Brain microvascular endothelial cell (primary cell): ENCODE measurements at regions not wholly inside any gene's neighbourhood (a gene's known extent, or its start where the extent isn't known, plus 50 kb on each side); places are given as distances from the start of the nearest gene placed in this dataset.

Experiments
- DNase-seq: peaks from one replicate; pipeline ENCODE4 v3.0.0-alpha.2; 2020
- H3K27ac ChIP-seq: fragments of 250-450 bp; sonication (Bioruptor Pico); 2 replicates; pipeline ENCODE4 v1.5.1; 2020; ENCODE audit warnings: mild to moderate bottlenecking, moderate library complexity
- H3K27me3 ChIP-seq: fragments of 250-450 bp; sonication (Bioruptor Pico); replicated peaks from 2 replicates; pipeline ENCODE4 v1.5.1; 2020; ENCODE audit warnings: mild to moderate bottlenecking
- H3K36me3 ChIP-seq: fragments of 250-450 bp; sonication (Bioruptor Pico); replicated peaks from 2 replicates; pipeline ENCODE4 v1.5.1; 2020; ENCODE audit warnings: mild to moderate bottlenecking
- H3K4me3 ChIP-seq: 2 replicates; pipeline ENCODE4 v1.5.1; 2011; ENCODE audit warnings: low read depth, mild to moderate bottlenecking, control low read depth, low read length, moderate library complexity
- in situ Hi-C: cut with HindIII; loops from 2 replicates; pipeline ENCODE4 v1.10.0; 2017; ENCODE audit warnings: low sequenced_read_pairs, low pct_ligation_motif_present
- TF ChIP-seq, protein P1 (sequence below): IDR thresholded peaks from 2 replicates; pipeline ENCODE4 v1.5.1; 2011; ENCODE audit warnings: low read depth, mild to moderate bottlenecking, moderate library complexity, low read length, control low read depth, inconsistent platforms; ENCODE audit errors: missing control alignments

DNA sequence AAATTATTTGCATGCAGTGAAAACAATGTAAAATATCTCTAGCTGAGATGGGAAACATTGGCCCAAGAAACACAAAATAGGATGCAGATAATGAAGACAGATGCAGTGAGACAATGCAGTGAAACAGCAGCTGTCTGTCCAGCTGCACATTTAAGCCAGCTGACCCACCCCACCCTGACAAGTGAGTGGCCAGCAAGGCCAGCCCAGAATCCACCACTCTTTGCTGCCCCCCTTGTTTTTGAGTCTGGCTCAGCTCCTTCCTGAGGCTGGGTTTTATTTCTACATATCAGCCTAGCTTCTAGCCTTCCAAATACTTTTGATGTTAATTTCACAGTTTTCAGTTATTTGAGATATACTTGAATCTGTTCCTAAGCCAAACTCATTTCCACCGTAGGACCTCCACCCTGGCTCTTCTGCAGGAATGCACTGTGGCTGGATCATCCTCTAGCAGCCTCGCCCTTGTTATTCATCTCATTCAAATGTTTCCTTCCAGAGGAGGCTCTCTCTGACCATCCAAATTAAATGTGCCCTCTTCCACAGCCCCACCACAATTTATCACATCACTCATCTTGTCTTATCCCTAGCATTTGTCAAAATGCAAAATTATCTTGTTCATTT, 154.1 kb upstream of the POU2AF2 start:
- in situ Hi-C loops = no loop called here
- H3K36me3 ChIP-seq = no peaks in the 10 kb centered on the region
- H3K4me3 ChIP-seq = no peak overlapping the region
- no peaks in the 10 kb centered on the region for H3K27me3 ChIP-seq
- H3K27ac ChIP-seq = no peak overlapping the region
- TF ChIP-seq, protein P1, sequence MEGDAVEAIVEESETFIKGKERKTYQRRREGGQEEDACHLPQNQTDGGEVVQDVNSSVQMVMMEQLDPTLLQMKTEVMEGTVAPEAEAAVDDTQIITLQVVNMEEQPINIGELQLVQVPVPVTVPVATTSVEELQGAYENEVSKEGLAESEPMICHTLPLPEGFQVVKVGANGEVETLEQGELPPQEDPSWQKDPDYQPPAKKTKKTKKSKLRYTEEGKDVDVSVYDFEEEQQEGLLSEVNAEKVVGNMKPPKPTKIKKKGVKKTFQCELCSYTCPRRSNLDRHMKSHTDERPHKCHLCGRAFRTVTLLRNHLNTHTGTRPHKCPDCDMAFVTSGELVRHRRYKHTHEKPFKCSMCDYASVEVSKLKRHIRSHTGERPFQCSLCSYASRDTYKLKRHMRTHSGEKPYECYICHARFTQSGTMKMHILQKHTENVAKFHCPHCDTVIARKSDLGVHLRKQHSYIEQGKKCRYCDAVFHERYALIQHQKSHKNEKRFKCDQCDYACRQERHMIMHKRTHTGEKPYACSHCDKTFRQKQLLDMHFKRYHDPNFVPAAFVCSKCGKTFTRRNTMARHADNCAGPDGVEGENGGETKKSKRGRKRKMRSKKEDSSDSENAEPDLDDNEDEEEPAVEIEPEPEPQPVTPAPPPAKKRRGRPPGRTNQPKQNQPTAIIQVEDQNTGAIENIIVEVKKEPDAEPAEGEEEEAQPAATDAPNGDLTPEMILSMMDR = no peak
- DNase-seq = no peak

DNA sequence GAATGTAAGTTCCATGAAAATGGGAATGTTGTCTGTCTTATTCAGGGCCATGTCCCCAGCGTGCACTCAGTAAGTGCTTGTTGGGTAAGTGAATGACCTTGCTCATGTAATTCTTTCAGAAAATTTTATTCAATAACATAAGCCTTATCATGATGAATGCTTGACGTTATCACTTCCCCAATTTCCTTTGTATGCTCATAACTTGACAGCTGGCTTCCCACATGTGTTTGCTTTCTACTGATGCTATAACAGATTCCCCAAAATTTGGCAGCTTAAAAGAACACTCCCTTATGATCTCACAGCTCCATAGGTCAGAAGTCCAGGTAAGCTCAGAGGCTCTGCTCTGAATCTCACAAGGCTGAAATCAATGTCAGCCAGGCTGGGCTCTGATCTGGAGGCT, 155.8 kb upstream of the POU2AF2 start:
- in situ Hi-C loops = no loop called here
- H3K4me3 ChIP-seq = no peak overlapping the region
- no peak overlapping the region for H3K27ac ChIP-seq
- no peaks in the 10 kb centered on the region for H3K27me3 ChIP-seq
- TF ChIP-seq, protein P1 = no peak
- H3K36me3 ChIP-seq = no peaks in the 10 kb centered on the region
- no peak for DNase-seq

DNA sequence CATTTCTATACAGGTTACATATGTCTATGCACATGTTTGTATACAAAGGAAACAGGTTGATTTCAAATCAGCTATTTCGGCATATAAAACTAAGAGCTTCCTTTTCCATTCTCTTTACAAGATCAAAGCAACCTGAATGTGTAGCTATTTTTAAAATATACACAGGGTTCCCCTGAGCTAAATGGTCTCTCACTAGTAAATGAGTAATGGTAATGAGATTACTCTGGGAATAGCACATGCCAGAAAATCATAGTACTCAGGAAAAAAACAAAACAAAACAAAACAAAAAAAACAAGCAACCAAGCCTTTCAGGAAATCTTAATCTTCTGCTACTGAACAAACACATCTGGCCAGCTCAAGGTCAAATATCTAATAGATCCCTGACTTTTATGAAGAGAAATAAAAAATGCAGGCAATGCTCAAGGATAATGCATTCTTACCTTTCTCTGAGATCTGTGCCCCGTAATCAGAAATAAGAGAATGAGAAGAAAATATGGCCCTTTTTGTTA, 156.6 kb upstream of the POU2AF2 start:
- TF ChIP-seq, protein P1 = no peak
- no peak overlapping the region for H3K27ac ChIP-seq
- H3K4me3 ChIP-seq = no peak overlapping the region
- no peaks in the 10 kb centered on the region for H3K36me3 ChIP-seq
- in situ Hi-C loops = no loop called here
- no peaks in the 10 kb centered on the region for H3K27me3 ChIP-seq
- no peak for DNase-seq

DNA sequence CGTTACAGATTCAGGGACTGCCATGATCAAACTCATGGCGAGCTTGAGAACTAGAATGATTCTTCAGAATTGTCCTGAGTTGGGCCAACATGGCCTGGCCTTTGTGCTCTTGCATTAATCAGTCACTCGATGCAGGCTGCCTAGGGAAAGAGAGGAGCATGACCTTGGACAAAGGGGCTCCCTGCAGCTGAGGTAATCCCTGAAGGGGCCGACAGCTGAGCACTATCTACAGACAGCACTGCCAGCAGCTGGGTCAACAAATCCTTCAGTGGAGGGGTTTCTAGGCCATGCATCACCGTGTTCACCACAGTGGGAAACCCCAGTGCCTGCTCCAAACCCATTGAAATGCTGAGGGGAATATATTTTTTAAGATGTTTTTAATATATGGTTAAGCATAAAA, 159.5 kb upstream of the POU2AF2 start:
- Histone ChIP-seq H3K27ac (no peak overlapping the region), H3K27me3 (no peaks in the 10 kb centered on the region), H3K36me3 (no peaks in the 10 kb centered on the region), H3K4me3 (no peak overlapping the region)
- no peak for DNase-seq
- in situ Hi-C loops = no loop called here
- TF ChIP-seq, protein P1 = no peak

DNA sequence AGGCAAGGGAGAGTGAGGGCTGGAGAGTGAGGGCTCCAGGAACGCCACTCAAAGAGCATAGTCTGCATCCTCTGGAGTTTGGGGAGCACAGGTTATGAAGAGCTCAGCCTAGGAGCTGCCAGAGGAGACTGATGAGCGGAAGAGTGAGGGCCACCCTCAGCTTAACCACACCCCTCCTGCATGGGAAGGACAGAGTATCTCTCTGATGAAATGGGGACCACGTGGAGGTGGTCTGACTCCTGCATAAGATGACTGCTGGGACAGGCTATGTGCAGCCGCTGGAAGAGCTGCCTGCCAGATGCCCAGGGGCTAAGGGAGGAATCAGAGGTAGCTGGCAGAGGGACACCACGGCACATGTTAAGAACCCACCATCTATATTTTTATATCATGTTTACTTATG, 162.9 kb upstream of the POU2AF2 start:
- H3K27me3 ChIP-seq = no peaks in the 10 kb centered on the region
- in situ Hi-C loops = no loop called here
- DNase-seq = no peak
- TF ChIP-seq, protein P1 = no peak
- no peaks in the 10 kb centered on the region for H3K36me3 ChIP-seq
- H3K4me3 ChIP-seq = no peak overlapping the region
- no peak overlapping the region for H3K27ac ChIP-seq

DNA sequence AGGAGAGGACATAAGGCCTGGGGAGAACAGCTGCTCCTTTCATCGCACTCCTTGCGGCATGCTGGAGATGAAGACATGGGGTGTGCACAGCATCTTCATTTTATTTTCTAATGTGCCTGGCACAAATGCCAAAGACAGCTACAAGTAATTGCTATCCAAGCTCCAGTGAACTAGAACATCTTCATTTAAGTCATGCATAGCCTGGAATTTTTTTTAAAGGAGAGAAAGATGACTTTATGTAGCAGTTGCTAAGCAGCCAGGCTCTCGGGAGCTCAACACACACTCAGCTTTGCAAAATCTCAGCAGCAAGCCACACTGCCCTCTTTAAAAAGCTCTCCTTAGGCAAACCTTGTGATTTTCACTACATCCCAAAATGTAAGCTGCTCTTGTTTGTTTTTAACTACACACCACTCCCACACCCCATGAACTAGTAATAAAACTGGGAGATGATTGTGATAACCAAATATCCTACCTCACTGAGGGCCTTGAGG, 164.5 kb upstream of the POU2AF2 start:
- no peak overlapping the region for H3K27ac ChIP-seq
- TF ChIP-seq, protein P1 = no peak

More for the DNA sequence above, 164.5 kb upstream of the POU2AF2 start:
- no peak overlapping the region for H3K4me3 ChIP-seq
- H3K27me3 ChIP-seq = no peaks in the 10 kb centered on the region
- in situ Hi-C loops = no loop called here
- DNase-seq = no peak
- H3K36me3 ChIP-seq = no peaks in the 10 kb centered on the region
